ENCODE measurements at regions not wholly inside any gene's neighbourhood (a gene's known extent, or its start where the extent isn't known, plus 50 kb on each side); places are given as distances from the start of the nearest gene placed in this dataset.

GRCh38 chrX:39627257-39627656 is 470.5 kb downstream of the BCOR start:
- TF ChIP-seq GABPA (IDR thresholded peaks at IDR 0.05 in 1 of 2, conservative IDR thresholded peaks at IDR 0.05 in 1 of 2) (no peak), SP1 (IDR thresholded peaks at IDR 0.05) (no peak), HNF4G (IDR thresholded peaks at IDR 0.05) (no peak), NR2F2 (IDR thresholded peaks at IDR 0.05) (no peak), HNF4A (conservative IDR thresholded peaks at IDR 0.05) (no peak), FOXA2 (IDR thresholded peaks at IDR 0.05) (no peak), ATF3 (IDR thresholded peaks at IDR 0.05) (no peak), MAX (IDR thresholded peaks at IDR 0.05) (no peak), TAF1 (conservative IDR thresholded peaks at IDR 0.05) (no peak), REST (IDR thresholded peaks at IDR 0.05) (no peak), RAD21 (IDR thresholded peaks at IDR 0.05) (no peak), ZBTB33 (IDR thresholded peaks at IDR 0.05) (no peak), JUND (IDR thresholded peaks at IDR 0.05) (no peak), YY1 (IDR thresholded peaks at IDR 0.05) (no peak), FOXA1 (IDR thresholded peaks at IDR 0.05) (no peak), CTCF (IDR thresholded peaks at IDR 0.05; ENCODE audit: low read depth, low read length, missing input control) (no peak), EGR1 (IDR thresholded peaks at IDR 0.05; ENCODE audit: low read depth in 2 of 2) (no peak), RXRA (IDR thresholded peaks at IDR 0.05) (no peak)
- H3K36me3 ChIP-seq (ENCODE audit: control insufficient read depth in 4 of 4, insufficient read depth in 3 of 4, low read depth in 1 of 4, low read length in 3 of 4): no peaks in the 10 kb centered on the region
- H3K4me1 ChIP-seq (ENCODE audit: control insufficient read depth in 4 of 4, insufficient read depth in 4 of 4, low read length in 3 of 4): no peaks in the 10 kb centered on the region
- 41% methylated on average over 5 of the region's 5 CpGs for WGBS
- H3K9me3 ChIP-seq (ENCODE audit: control insufficient read depth in 4 of 4, low read length in 3 of 4): peaks cover 0 to 3% (median 0%) of the 10 kb centered on the region in 4 donors
- no peak overlapping the region for H3K9ac ChIP-seq (ENCODE audit: low read depth in 1 of 2, low read length in 2 of 2)
- no peak for DNase-seq (ENCODE audit: low spot score)
- H3K4me3 ChIP-seq (ENCODE audit: low read depth in 1 of 3, low read length in 3 of 3): no peak overlapping the region
- no peak overlapping the region for H3K27ac ChIP-seq (ENCODE audit: low read depth in 1 of 2, low read length in 2 of 2)
- H3K27me3 ChIP-seq (ENCODE audit: control insufficient read depth in 4 of 4, insufficient read depth in 4 of 4, low read length in 3 of 4): no peaks in the 10 kb centered on the region
